RWPE2 (cell line): ENCODE measurements at regions not wholly inside any gene's neighbourhood (a gene's known extent, or its start where the extent isn't known, plus 50 kb on each side); places are given as distances from the start of the nearest gene placed in this dataset.

Experiments
- ATAC-seq: fragments of 200-7000 bp; cut with Tn5 transposase; 3 replicates; pipeline ENCODE4 v1.9.1; 2021; ENCODE audit warnings: low read depth
- DNase-seq: peaks from one replicate; pipeline ENCODE4 v3.0.0-alpha.2; 2020; ENCODE audit warnings: low spot score
- H3K27ac ChIP-seq: fragments of 450-650 bp; 2 replicates; pipeline ENCODE4 v1.5.1; 2017; ENCODE audit warnings: mild to moderate bottlenecking; ENCODE audit not compliant: poor library complexity, severe bottlenecking
- H3K27me3 ChIP-seq: fragments of 250-450 bp; sonication (Bioruptor Pico); 2 replicates; pipeline ENCODE4 v1.5.1; 2021; ENCODE audit warnings: mild to moderate bottlenecking, moderate library complexity; ENCODE audit not compliant: insufficient read depth, poor library complexity, severe bottlenecking
- H3K36me3 ChIP-seq: fragments of 250-450 bp; sonication (Bioruptor Pico); 2 replicates; pipeline ENCODE4 v1.5.1; 2020; ENCODE audit warnings: low read depth, mild to moderate bottlenecking, moderate library complexity
- H3K4me1 ChIP-seq: fragments of 250-450 bp; sonication (Bioruptor Pico); 2 replicates; pipeline ENCODE4 v1.5.1; 2021; ENCODE audit warnings: mild to moderate bottlenecking, moderate library complexity; ENCODE audit not compliant: insufficient read depth, poor library complexity, severe bottlenecking
- H3K4me3 ChIP-seq: fragments of 250-450 bp; sonication (Bioruptor Pico); 2 replicates; pipeline ENCODE4 v1.5.1; 2021; ENCODE audit warnings: mild to moderate bottlenecking, moderate library complexity; ENCODE audit not compliant: severe bottlenecking
- H3K9me3 ChIP-seq: fragments of 250-450 bp; sonication (Bioruptor Pico); 2 replicates; pipeline ENCODE4 v1.5.1; 2021; ENCODE audit warnings: mild to moderate bottlenecking, moderate library complexity; ENCODE audit not compliant: severe bottlenecking
- CTCF ChIP-seq: fragments of 450-650 bp; IDR thresholded peaks from one replicate; pipeline ENCODE4 v1.5.1; 2017; ENCODE audit warnings: mild to moderate bottlenecking, moderate library complexity; ENCODE audit not compliant: poor library complexity, severe bottlenecking

GRCh38 chr1:10958614-10959013 lies 53.8 kb upstream of the TARDBP start:
- Histone ChIP-seq H3K4me3 (no peak overlapping the region), H3K36me3 (no peaks in the 10 kb centered on the region), H3K27me3 (no peaks in the 10 kb centered on the region), H3K27ac (no peak overlapping the region), H3K9me3 (no peaks in the 10 kb centered on the region), H3K4me1 (no peaks in the 10 kb centered on the region)
- no peak for DNase-seq
- TF ChIP-seq CTCF, result no peak
- ATAC-seq, result no peak

- H3K4me1 ChIP-seq, result no peaks in the 10 kb centered on the region
- DNase-seq, result no peak
- peak; percentile 83 for ATAC-seq
- H3K27ac ChIP-seq, result no peak overlapping the region
- H3K27me3 ChIP-seq, result no peaks in the 10 kb centered on the region
- no peaks in the 10 kb centered on the region for H3K9me3 ChIP-seq
- H3K4me3 ChIP-seq, result no peak overlapping the region
- peak; percentile 82 for TF ChIP-seq CTCF
- no peaks in the 10 kb centered on the region for H3K36me3 ChIP-seq
These were observed 51.8 kb upstream of the TARDBP start for GRCh38 chr1:10960411-10961299.

- Histone ChIP-seq H3K4me1 (no peaks in the 10 kb centered on the region), H3K27ac (no peak overlapping the region), H3K36me3 (no peaks in the 10 kb centered on the region), H3K4me3 (no peak overlapping the region), H3K9me3 (no peaks in the 10 kb centered on the region), H3K27me3 (no peaks in the 10 kb centered on the region)
- DNase-seq (no peak), ATAC-seq (no peak)
- TF ChIP-seq CTCF, result peak; percentile 55
These were observed 51.1 kb upstream of the TARDBP start for GRCh38 chr1:10961300-10961833.

GRCh38 chr1:10962483-10962882 lies 50.0 kb upstream of the TARDBP start:
- TF ChIP-seq CTCF, result no peak
- Histone ChIP-seq H3K27me3 (no peaks in the 10 kb centered on the region), H3K9me3 (no peaks in the 10 kb centered on the region), H3K27ac (no peak overlapping the region), H3K36me3 (no peaks in the 10 kb centered on the region), H3K4me1 (no peaks in the 10 kb centered on the region), H3K4me3 (no peak overlapping the region)
- ATAC-seq, result no peak
- DNase-seq, result no peak
